Right ventricle myocardium inferior (tissue), 1 donor: ENCODE measurements at regions not wholly inside any gene's neighbourhood (a gene's known extent, or its start where the extent isn't known, plus 50 kb on each side); places are given as distances from the start of the nearest gene placed in this dataset.

Experiments used
- ATAC-seq: fragments of 200-7000 bp; cut with Tn5 transposase; one replicate; pipeline ENCODE4 v1.9.1; 2020; ENCODE audit warnings: mild to moderate bottlenecking, moderate library complexity
- DNase-seq: peaks from one replicate; pipeline ENCODE4 v3.0.0; 2021; ENCODE audit errors: missing footprints
- intact Hi-C: fragments of 100-400 bp; cut with DNase I; formaldehyde crosslinking; loops from one replicate; pipeline ENCODE4 v1.11.0; 2022
- donor health status: DM: no; HTN: yes; CAD: no; lungs with severe emphysema.

DNA sequence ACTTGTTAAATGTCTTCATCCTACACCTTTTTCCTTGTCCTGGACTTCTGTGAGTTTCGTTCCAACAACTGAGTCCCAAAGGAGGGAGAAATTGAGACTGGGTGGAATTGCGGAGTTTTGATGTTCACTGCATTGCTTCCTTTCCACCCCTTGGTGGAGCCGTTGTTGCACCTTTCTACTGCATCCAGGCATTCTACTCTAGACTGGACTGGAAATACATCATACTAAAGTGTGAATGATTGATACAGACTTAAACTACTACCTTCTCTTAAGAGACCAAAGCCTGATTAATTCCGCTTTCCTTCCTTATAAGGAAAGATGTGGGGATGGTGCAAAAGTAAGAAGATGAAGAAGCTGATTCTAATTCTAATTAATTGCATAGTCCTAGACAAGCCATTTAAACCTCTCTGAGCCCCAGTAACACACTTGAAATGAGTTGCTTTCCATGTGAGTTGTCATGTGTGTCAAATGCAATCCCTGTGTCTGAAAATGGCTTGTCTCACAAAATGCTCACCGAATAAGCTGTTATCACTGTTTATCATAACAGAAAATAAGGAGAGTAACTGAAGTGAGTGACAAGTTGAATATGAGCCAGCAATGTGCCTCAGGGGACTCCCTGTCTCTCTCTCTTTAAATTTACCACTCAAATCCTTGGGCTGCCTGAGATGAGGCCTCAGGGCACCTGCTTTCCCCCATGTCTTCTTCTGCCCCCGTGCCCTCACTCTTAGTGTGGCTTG, 338.3 kb upstream of the CHD6 start:
- ATAC-seq (peak; percentile 48), DNase-seq (no peak)
- intact Hi-C loops: no loop called here

DNA sequence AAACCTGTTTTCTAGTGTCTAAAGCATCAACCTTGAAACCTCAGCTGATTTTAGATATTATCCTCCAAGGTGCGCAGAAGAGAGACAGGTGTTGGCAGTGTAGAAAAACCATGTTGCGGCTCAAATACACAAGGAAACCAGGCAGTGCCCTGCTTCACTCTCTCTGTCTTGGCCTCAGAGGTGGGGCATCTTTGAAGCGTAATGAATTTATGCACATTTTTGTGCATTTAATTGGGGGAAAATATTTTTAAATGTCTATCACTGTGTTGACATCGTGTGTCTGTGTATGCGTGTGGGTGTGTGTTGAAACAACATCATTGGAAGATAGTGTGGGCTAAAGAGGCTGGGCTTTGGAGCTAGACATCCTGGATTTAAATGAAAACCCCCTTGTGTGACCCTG, 334.0 kb upstream of the CHD6 start:
- DNase-seq (no peak), ATAC-seq (no peak)
- intact Hi-C loops: no loop called here

DNA sequence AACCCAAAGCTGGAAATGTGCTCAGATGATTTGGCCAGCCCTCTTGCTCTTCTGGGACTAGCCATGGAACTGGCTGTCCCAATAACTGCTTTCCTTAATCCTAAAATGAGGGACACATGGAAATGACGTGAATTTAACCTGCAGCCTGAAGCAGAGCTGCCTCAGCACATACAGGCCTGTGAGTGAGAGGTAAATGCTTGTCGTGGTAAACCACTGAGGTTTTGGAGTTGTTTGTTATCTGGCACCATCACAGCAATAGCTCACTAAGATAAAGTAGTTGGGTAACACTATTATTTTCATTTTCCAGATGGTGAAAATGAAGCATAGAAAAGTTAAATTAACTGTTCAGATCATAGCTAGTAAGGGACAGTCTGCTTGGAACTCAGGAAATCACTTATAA, 333.4 kb upstream of the CHD6 start:
- ATAC-seq (no peak), DNase-seq (no peak)
- intact Hi-C loops: no loop called here

DNA sequence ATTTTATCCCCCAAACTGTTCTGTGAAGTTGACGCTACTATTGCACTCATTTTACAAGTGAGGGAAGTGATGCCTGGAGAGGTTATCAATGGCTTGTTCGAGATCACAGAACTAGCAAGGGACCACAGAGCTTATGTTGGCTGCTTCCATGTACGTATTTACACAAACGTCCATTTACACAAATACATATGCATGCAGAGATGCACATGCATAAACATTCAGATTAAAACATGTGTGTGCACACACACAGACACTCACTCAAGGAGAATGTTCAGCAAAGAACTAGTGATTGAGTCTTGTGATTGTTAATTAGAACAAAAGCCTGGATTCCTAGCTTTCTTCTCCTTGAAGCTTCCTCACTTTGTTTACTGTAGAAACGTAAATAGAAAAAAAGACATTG, 321.5 kb upstream of the CHD6 start:
- ATAC-seq: no peak
- no peak for DNase-seq
- intact Hi-C loops: no loop called here

DNA sequence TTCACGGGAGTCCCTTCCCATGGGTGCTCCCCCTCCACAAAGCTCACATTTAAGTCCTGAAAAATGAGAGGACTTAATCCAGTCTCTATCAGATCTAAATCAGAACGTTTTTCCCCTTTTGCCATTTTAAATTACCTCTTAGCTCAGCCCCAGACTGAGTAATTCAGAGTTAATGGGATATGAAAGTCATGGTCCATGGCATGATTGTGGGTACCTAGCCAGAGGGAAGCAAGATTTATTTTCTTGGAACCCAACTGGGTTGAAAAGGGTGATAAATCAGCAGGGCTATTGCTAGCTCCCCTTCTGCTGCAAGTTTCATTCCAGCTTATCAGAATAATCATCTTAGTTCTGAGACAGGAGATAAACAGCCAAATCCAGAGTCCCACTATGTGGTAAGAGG, 320.2 kb upstream of the CHD6 start:
- intact Hi-C loops: no loop called here
- DNase-seq (no peak), ATAC-seq (no peak)

DNA sequence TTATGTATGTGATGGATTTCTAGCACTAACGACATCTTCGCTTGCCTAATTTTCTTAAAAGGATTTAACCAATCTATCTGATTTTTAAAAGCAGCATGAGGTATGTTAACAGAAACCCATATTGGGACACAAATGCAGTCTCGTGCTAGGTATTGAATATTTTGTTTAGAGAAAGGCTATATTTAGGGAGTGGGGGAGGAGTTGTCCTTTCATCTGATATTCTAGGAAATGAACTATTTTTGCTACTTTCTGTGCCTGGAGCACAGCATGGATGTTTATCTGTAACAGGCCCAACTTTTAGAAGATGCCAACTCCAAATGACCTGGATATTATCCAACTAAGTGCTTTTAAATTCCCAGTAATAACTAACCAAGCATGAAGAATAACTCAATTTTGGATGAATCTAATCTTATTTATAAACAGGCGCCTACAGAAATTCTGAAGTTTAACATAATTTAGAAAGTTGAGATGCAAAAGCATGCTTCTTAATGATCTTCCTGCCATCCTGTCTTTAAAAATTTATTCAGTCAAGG, 317.1 kb upstream of the CHD6 start:
- DNase-seq: no peak
- no peak for ATAC-seq
- intact Hi-C loops: no loop called here

DNA sequence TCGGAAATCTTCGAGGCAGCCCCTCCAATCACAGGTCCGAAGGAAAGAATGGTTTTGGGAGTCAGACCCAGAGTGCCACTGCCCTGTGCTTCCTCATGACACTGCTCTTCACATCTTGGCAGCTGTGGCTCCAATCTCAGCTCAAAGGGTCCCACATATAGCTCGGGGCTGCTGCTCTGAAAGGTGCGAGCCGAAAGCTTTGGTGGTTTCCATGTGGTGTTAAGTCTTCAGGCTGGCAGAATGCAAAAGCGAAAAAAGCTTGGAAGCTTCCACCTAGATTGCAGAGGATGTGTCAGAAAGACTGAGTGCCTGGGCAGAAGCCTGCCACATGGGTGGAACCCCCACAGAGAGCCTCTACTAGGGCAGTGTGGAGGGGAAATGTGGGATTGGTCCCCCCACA, 314.3 kb upstream of the CHD6 start:
- ATAC-seq (no peak), DNase-seq (no peak)
- intact Hi-C loops: no loop called here

DNA sequence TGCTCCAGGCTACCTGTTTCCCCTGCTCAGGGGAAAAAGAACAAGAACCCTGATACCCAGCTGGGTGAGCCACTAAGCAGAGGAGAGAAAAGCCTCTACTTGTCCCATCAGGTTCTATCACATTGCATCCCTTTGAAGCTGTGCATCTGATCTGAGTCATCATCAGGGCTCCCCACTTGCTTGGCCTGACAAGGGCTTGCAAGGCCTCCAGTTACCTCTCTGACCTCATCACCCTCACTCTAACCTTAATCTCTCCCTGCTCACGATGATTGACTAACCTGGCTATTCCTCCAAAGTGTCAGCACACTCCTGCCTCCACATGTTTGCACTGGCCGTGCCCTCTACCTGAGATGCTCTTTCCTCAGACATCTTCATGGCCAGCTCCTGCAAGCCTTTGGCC, 309.5 kb upstream of the CHD6 start:
- intact Hi-C loops: no loop called here
- ATAC-seq: no peak
- no peak for DNase-seq

DNA sequence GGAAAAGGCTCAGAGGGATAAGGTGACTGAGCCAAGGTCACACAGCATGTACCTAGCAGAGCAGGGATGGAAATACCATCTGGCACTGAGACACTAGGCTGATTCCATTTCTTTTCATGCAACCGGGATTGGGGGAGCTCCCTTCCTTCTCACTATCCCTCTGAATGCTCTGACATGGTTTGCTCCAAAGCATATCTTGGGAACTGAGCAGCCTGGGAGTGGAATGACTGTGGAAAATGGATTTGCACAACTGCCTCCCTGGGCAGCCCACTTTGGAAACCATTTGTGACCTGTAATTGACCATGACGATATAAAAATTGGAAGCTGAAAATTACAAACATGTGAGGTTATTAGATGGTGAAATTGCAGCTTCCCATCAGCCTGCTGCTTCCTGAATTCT, 309.0 kb upstream of the CHD6 start:
- DNase-seq (no peak), ATAC-seq (no peak)
- intact Hi-C loops: no loop called here

DNA sequence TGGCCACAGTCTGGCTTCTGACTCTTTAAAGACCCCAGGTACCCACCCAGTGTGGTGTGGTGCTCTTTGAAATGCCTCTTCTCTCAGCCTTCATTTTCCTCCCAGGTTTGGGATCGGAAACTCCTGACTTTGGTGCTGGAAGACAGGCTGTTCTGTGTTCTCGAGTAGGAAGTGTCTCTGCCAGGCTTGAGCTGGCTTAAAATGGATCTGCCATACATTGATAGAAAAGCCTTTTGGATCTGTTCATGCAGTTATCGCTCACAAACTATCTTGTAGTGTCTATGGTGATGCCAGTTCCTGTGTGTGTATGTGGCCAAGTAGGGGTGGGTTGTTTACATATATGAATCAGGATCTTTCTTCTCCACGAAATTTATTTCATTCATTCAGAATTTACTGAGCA, 307.3 kb upstream of the CHD6 start:
- DNase-seq (no peak), ATAC-seq (no peak)
- intact Hi-C loops: no loop called here

DNA sequence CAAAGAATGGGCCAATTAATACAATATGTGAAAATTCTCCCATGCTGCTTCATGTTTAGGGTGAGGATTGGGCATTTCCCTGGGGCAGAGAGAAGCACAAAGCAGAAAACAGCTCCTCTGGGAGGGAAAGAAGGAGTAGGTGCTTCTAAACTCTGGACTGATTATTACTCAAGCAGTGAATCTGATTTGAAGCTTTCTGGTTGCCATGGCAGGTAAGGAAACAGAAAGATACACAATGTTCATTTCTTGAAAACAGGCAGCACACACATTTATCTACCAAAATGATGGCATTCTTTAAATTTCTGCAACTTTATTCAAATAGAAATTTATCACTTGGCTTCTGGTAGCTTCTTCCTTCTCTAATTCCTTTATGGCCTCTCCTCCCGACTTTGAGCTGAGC, 305.4 kb upstream of the CHD6 start:
- intact Hi-C loops: no loop called here
- no peak for DNase-seq
- no peak for ATAC-seq

DNA sequence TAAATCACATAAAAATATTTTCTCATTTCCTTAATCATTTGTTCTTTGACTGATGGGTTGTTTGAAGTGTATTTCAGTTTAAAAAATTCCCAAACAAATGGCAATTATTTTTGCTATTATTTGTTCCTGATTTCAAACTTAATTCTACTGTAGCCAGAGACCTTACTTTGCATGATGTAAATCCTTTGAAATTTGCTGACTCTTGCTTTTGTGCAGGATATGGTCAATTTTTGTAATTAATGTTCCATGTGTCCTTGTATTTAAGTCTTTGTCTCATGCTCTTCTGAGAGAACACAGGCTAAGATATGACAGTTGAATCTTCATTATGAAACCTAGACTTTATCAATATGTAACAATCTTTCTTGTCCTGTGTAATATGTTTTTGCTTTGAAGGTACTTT, 295.0 kb upstream of the CHD6 start:
- ATAC-seq (no peak), DNase-seq (no peak)
- intact Hi-C loops: no loop called here

DNA sequence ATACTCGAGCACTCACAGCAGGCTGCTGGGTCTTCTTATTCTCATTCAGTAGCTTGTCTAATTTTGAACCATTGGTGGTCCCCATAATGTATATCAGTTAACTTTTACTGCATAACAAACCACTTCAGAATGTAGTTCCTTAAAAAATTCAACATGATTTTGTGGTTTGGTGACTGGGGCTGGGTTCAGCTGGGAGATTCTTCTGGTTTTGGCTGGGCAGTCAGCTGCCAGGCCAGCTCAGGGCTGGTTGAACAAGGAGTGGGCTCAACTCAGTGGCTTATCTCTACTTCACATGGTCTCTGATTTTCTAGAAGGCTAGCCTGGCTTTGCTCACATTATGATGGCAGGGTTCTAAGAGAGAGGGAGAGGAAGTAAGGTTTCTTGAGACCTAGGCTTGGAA, 292.4 kb upstream of the CHD6 start:
- intact Hi-C loops: no loop called here
- ATAC-seq (no peak), DNase-seq (no peak)

DNA sequence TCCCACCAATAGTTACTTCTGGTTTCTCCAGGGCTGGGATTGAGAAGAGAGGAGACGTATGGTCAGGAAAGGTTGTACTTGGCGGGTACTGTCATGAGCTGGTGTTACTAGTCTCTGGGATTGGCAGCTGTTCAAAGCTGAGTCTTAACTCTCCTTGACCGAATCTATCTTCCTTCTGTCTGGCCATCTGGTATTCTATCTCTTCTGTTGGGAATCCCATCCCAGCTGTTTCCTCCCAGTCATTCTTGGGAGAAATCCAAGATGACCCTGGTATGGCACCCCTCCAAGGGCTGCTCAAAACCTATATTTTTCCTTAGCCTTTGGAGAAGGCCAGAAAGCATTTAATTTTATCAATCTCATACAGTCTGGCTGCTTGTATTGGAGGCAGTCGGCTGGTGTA, 287.0 kb upstream of the CHD6 start:
- DNase-seq: no peak
- no peak for ATAC-seq
- intact Hi-C loops: no loop called here

DNA sequence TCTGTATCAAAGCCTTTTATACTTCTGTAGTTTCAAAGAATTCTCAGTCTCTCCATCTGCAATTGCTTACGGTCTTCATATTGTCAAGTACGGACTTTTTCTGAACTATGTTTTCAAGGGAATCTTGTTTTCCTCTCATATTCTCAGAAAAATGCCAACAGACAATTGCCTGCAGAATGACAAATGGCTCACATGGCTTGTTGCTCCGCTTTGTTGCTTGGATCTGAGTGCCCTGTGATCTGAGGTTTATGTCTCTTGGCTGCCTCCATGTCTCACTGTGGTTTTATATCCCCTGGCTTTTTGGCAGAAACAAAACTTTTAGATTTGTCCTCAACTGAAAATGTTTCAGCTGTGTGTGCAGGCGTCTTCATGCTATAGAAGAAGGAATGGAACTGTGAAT, 285.4 kb upstream of the CHD6 start:
- ATAC-seq (no peak), DNase-seq (no peak)
- intact Hi-C loops: no loop called here

DNA sequence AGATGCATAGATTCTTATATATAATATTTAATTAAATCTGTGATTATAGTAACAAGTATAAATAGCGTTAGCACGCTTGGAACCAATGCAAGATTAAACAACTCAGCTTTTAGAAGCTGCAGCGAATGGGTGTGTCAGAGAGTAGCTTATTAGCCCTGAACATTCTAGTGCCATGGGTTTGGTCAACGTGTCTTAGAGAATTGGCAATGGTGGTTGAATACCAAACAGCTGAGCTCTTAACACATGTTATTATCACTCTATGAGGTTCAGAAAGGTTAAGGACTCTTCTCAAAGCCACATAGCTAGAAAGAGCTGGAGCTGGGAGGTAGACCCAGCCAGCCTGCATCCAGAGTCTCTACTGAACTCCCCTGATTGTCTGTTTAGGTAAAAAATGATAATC, 284.2 kb upstream of the CHD6 start:
- intact Hi-C loops: no loop called here
- ATAC-seq (no peak), DNase-seq (no peak)

DNA sequence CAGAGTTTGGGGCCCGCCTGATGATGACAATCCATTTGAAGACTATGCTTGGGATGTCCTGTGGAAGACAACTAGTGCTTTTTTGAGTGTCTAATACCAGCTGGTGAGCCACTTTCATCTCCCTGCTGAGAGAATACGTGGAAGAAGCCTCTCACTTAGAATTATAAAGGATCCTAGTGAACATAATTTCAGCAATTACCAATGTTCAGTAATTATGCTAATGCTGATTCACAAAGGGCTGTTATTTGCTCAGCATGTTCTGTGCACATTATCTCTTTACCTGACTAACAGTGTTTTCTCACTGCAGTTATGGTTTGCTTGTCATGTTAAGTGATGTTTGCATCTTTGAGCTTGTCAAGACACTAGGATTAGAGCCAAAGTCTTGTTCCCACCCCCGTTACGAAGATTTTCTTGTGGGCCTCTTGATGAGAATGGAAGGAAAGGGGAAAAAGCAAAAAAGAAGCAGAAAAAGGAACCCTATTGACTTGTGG, 282.1 kb upstream of the CHD6 start:
- intact Hi-C loops: no loop called here
- DNase-seq (no peak), ATAC-seq (no peak)

DNA sequence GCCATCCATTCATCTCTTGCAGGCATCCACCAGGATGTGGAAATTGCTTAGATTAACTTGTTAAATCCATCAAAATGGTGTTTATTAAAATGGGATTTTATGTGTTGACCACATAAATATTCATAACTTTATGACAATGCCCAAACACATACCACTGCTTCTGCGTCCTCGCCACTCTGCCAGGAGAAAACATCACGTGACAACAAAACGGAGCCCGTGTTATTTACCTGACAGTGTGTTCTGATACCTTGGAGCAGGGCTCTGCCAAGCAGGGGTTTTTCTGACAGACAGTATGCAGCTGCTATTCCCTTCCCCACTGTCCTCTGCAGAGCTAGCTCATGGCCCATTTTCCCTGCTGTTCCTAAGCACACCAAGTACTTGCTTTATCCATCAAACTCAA, 279.5 kb upstream of the CHD6 start:
- DNase-seq (no peak), ATAC-seq (no peak)
- intact Hi-C loops: no loop called here

DNA sequence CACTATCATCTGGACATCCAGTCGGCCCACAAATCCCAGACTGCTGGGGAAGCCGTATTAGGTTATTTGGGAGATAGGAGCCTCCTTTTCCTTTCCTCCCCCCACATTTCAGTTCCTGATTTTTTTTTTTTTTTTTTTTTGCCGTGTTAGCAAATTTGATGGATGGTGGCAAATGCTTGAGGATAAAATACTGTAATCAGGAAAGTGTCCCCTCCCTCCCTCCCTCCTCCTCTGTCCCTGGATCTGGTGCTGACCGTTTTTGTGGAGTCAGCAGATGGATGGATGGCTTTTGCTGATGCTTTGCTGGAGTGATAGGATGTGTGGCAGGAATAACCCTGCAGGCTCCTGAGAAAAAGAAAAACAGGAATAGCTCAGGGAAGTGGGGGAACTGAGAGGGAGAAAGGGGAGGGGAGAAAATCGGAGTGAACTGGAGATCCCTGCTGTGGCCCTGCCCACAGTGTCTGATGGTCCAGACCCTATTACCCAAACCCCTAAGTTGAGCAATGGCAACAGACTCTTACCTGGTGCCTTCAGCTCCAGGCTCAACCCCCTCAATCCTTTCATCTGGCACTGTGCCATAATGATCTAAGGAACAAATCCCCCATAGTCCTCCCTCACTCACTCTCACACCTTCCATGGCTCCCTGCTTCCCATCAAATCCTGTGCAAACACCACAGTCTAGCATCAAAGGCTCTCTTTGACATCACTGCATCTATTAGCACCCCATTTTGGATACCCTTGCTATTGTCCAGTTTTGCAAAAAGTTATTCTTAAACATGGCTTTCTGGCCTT, 277.3 kb upstream of the CHD6 start:
- ATAC-seq (no peak), DNase-seq (no peak)
- intact Hi-C loops: no loop called here

DNA sequence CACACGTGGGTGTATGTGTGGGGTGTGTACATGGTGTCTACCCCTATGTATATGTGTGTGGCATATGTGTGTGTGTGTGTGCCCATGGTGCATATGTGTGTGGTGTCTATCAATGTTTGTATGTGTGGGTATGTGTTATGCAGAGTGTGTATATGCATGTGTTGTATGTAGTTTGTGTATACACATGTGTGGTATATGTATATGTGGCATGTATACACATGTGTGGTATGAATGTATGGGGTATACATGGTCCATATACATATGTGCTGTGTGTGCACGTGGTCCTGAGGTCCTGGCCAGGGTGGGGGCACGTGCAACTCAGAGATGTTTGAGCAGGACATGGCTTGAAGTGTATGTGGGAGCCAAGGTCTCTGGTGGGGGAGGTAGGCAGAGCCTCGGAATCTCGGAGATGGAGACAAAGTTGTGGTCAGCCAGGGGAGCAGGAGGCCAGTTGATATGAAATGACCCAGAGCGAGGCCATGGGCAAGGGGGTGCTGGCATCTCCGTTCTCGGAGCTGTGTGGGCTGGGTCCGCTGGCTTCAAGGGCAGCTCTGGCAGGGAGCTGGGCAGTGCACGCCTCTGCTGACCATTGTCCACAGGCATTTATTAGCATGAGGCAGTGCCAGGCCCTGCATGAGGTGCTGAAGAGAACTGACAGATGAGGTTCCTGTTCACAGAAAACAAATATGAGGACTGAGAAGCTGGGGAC, 276.2 kb upstream of the CHD6 start:
- ATAC-seq (no peak), DNase-seq (peak; percentile 63)
- intact Hi-C loops: no loop called here
